ENCODE measurements at regions not wholly inside any gene's neighbourhood (a gene's known extent, or its start where the extent isn't known, plus 50 kb on each side); places are given as distances from the start of the nearest gene placed in this dataset.

GRCh38 chr13:47025791-47026447 lies 129.1 kb upstream of the HTR2A start:
- TF ChIP-seq CTCF (IDR thresholded peaks at IDR 0.05) (no peak), ZFX (IDR thresholded peaks at IDR 0.05; ENCODE audit: borderline replicate concordance) (no peak)

All from 22Rv1 (cell line).